HUES64 (cell line): ENCODE measurements at regions not wholly inside any gene's neighbourhood (a gene's known extent, or its start where the extent isn't known, plus 50 kb on each side); places are given as distances from the start of the nearest gene placed in this dataset.

Experiments used
- H3K27ac ChIP-seq: 2 replicates; pipeline ENCODE4 v1.7.0; 2013; ENCODE audit warnings: low read depth, low read length, inconsistent platforms
- H3K27me3 ChIP-seq: 2 replicates; pipeline ENCODE4 v1.6.1; 2013; ENCODE audit warnings: mild to moderate bottlenecking, low read length; ENCODE audit not compliant: insufficient read depth
- H3K36me3 ChIP-seq: 2 replicates; pipeline ENCODE4 v1.6.1; 2013; ENCODE audit warnings: mild to moderate bottlenecking, low read length; ENCODE audit not compliant: insufficient read depth
- H3K4me1 ChIP-seq: 2 replicates; pipeline ENCODE4 v1.6.1; 2013; ENCODE audit warnings: mild to moderate bottlenecking, low read length, moderate library complexity; ENCODE audit not compliant: insufficient read depth
- H3K4me3 ChIP-seq: 2 replicates; pipeline ENCODE4 v1.5.1; 2013; ENCODE audit warnings: mild to moderate bottlenecking, low read length, moderate library complexity
- H3K9ac ChIP-seq: 2 replicates; pipeline ENCODE4 v1.6.1; 2013; ENCODE audit warnings: mild to moderate bottlenecking, low read depth, low read length
- H3K9me3 ChIP-seq: 2 replicates; pipeline ENCODE4 v1.6.1; 2013; ENCODE audit warnings: low read depth, low read length; ENCODE audit not compliant: insufficient read depth
- WGBS: fragments of 150-250, 120-280 bp; methylation state at CpG from one replicate; pipeline ENCODE4 v1.1.7; 2013; ENCODE audit warnings: missing lambda C conversion rate; 5-methylcytosine and 5-hydroxymethylcytosine counted together

DNA sequence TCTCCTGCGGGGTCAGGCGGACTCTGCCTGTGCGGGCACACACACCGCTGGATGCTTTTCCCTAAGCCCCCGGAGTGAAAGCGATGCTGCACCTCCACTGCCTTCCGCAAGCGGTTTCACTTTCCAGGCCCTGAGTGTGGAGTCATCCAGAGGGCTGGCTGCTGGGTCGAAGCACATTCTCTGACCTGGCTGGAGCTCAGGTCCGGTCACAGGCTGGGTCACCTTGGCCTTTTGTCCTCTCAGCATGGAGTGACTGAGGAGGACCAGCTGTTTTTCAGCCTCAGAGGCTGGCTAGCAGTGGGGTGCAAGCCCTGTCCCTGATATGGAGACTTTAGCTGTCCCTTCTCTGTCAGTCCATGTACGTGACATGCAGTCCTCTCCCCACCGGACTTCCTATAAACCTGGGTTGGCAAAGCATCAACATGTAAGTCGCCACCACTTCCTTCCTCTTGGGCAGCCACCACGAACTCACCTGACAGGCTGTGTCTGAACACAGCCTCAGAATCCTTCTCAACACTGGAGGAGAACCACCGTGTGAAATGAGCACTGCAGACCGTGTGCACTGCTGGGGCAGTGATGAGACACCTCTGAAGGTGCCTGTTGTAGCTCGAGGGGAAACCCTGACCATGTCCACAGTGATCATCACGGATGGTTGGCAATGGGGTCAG is 51.3 kb downstream of the GADD45G start:
- no peak overlapping the region for H3K9ac ChIP-seq
- no peak overlapping the region for H3K4me3 ChIP-seq
- no peaks in the 10 kb centered on the region for H3K36me3 ChIP-seq
- H3K4me1 ChIP-seq = peaks cover 17% of the 10 kb centered on the region; the same call in 1 of the 2 replicates
- 90% methylated on average over 18 of the region's 18 CpGs for WGBS
- no peaks in the 10 kb centered on the region for H3K9me3 ChIP-seq
- H3K27me3 ChIP-seq = no peaks in the 10 kb centered on the region
- no peak overlapping the region for H3K27ac ChIP-seq

DNA sequence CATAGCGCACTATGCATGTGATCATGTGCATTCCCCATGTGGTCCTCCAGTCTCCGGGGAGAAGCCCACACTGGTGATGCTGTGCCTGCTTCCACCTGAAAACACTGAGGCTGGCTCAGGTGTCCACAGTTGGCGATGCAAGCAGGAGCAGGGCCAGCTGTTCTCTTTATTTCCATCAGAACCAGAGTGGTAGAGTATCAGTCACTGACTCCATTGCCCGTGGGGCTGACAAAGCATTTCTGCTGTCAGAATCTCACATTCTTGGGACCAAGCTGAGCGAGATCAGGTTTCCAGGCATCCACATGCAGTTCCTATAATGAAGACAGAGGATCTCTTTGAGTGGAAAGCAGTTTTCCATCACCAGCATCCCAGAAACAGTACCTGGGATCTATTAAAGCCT is 52.5 kb downstream of the GADD45G start:
- no peak overlapping the region for H3K9ac ChIP-seq
- no peak overlapping the region for H3K27ac ChIP-seq
- H3K36me3 ChIP-seq = no peaks in the 10 kb centered on the region
- H3K4me3 ChIP-seq = no peak overlapping the region
- peaks cover 19% of the 10 kb centered on the region for H3K4me1 ChIP-seq
- WGBS = 80% methylated on average over 5 of the region's 5 CpGs
- H3K27me3 ChIP-seq = no peaks in the 10 kb centered on the region
- no peaks in the 10 kb centered on the region for H3K9me3 ChIP-seq

DNA sequence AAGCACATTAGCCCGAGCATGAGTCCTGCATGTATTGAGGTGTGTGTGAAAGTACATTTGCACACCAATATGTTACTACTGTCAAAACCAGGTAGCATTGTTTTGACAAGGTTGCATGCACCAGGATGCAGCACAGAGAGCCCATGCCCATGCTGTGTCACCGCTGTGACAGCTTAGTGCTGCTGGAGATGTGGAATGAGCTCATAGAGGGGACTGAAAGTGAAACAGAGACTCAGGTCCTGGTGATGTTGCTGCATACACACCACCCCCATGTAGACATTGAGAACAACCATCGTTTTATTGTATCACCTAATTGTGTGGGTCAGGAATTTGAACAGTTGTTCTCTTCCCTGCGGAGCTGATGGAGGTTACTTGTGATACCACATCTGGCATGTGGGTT is 53.0 kb downstream of the GADD45G start:
- Histone ChIP-seq H3K4me3 (no peak overlapping the region), H3K9me3 (no peaks in the 10 kb centered on the region), H3K27me3 (no peaks in the 10 kb centered on the region), H3K27ac (no peak overlapping the region), H3K4me1 (peaks cover 23% of the 10 kb centered on the region), H3K9ac (no peak overlapping the region), H3K36me3 (no peaks in the 10 kb centered on the region)
- whole genome bisulfite sequencing = 89% methylated on average over 4 of the region's 4 CpGs

DNA sequence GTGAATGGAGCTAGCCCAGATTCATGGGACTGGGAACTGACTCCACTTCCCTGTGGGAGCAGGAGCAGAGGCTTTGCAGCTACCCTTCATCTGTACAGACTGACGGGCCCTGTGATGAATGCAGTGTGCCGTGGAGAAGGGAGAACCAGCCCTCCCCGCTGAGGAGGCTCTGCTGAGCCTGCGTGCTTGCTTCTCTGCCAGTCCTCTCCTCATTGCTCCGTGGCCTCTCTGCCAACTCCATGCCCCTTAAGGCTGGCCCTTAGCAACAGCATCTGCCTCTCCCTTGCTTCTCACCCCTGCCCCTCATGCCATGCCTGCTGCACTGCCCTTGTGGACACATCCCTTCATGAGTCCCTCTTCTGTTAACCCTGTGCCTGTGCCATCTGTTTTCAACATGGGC is 53.6 kb downstream of the GADD45G start:
- Histone ChIP-seq H3K27me3 (no peaks in the 10 kb centered on the region), H3K36me3 (no peaks in the 10 kb centered on the region), H3K4me1 (peaks cover 29% of the 10 kb centered on the region), H3K27ac (no peak overlapping the region), H3K9ac (no peak overlapping the region), H3K4me3 (no peak overlapping the region), H3K9me3 (no peaks in the 10 kb centered on the region)
- WGBS = 90% methylated on average over 5 of the region's 5 CpGs

DNA sequence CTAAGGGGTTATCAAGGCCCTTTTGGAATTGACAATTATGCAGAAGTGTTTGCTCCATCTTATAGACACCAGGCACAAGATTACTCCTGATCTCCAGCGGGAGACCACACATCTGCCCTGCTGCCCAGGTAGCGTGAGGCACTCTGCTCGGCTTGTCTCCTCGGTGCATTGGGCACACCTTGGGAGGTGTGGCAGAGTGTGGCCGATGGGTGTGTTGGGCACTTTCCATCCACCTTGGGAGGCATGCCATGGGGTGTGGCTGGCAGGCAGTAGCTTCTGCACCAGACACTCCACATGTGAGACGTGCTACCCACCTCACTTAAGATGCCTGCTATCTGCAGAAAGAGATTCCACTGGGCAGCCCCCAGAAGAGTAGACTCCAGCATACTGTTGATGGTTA is 54.1 kb downstream of the GADD45G start:
- Histone ChIP-seq H3K9me3 (no peaks in the 10 kb centered on the region), H3K4me3 (no peak overlapping the region), H3K4me1 (peaks cover 30% of the 10 kb centered on the region), H3K36me3 (no peaks in the 10 kb centered on the region), H3K9ac (no peak overlapping the region), H3K27ac (no peak overlapping the region), H3K27me3 (no peaks in the 10 kb centered on the region)
- 74% methylated on average over 6 of the region's 6 CpGs for WGBS

DNA sequence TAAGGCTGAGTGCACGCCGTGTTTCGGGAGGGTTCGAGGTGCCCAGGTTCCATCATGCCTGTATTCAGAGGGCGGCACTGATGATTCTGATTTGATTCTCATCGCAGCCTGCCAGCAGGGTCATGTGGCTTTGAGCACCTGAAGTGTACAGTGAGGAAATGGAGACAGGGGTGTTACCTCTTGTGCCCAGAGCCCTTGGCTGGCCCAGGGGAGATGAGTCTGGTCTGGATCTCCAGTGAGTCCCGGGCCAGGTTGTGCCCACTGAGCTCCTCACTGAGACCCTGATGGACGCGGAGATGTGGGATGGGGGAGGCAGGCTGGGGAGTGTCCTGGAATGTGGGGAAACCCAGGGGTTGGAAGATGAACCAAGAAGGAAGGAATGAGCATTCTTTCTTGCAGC is 54.7 kb downstream of the GADD45G start:
- WGBS = 96% methylated on average over 9 of the region's 9 CpGs
- no peak overlapping the region for H3K27ac ChIP-seq
- peaks cover 30% of the 10 kb centered on the region for H3K4me1 ChIP-seq

DNA sequence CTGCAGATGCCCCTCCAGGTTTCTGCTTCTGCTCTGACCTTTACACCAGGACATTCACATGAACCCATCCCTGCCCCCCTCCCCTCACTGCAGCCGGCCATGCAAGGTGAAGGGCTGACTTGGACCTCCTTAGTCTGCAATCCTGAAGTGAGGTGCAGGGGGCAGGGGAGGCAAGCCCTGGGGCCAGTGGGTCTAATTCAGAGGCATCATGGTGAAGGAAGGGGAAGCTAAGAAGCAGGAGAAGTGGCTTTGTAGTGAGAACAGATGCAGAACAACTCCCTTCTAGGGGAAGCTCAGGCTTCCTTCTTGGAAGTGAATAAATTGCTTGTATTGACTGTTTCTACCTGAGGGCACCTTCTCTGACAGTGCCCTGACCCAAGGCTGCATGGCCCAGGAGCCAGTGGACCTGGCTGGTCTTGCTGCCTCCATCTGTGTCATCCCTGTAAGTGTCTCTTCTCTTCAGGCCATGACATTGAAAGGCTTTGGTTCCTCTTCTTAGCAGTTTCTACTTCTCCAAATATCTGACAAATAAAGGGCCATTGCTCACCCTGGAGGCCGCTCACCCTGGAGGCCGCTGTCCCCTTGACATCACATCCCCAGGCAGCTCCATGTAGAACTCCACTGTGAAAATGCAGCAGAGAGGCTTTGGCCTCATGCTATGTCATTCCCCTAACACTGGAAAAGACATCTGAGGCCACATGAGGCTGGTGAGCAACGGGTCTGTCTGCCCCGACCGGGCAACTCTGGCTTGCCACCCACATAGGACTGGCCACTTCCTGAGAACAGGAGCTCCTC is 55.3 kb downstream of the GADD45G start:
- WGBS = 95% methylated on average over 6 of the region's 6 CpGs
- Histone ChIP-seq H3K36me3 (no peaks in the 10 kb centered on the region), H3K9ac (no peak overlapping the region), H3K4me3 (no peak overlapping the region), H3K27ac (no peak overlapping the region), H3K9me3 (no peaks in the 10 kb centered on the region), H3K27me3 (no peaks in the 10 kb centered on the region), H3K4me1 (peaks cover 30% of the 10 kb centered on the region)

More for the DNA sequence above, 54.7 kb downstream of the GADD45G start:
- Histone ChIP-seq H3K4me3 (no peak overlapping the region), H3K9me3 (no peaks in the 10 kb centered on the region), H3K9ac (no peak overlapping the region), H3K27me3 (no peaks in the 10 kb centered on the region), H3K36me3 (no peaks in the 10 kb centered on the region)

DNA sequence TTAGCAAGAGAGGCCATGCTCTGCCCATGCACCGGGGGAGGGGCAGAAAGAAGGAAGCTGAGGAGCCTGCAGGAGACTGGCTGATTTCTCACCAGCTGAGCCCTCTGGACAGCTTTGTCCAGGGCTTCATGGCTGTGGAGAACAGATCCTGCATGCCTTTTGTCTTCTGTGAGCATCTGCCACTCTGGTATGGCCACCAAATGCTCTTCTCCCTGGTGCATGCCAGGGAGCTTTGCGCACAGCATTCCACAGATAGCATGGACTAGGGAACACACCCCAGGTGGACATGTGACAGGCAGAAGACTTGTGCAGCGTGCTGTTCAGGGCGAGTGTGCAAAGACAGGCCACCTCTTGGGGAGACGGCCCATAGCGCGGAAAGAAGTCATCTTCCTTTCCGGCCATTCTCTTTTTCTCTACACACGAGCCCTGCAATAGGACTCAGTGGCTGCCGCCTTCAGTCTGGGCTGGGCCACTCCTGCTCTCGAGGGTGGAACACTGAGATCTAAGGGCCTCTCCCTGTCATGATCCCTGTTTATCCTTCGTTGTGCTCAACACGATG is 56.7 kb downstream of the GADD45G start:
- no peak overlapping the region for H3K27ac ChIP-seq
- no peaks in the 10 kb centered on the region for H3K36me3 ChIP-seq
- H3K4me3 ChIP-seq = no peak overlapping the region
- 0 out of 2 replicates have a peak, but pooled peaks cover 5% of the 10 kb centered on the region for H3K27me3 ChIP-seq
- 68% methylated on average over 13 of the region's 13 CpGs for WGBS
- no peak overlapping the region for H3K9ac ChIP-seq
- peaks cover 30% of the 10 kb centered on the region for H3K4me1 ChIP-seq
- H3K9me3 ChIP-seq = no peaks in the 10 kb centered on the region

DNA sequence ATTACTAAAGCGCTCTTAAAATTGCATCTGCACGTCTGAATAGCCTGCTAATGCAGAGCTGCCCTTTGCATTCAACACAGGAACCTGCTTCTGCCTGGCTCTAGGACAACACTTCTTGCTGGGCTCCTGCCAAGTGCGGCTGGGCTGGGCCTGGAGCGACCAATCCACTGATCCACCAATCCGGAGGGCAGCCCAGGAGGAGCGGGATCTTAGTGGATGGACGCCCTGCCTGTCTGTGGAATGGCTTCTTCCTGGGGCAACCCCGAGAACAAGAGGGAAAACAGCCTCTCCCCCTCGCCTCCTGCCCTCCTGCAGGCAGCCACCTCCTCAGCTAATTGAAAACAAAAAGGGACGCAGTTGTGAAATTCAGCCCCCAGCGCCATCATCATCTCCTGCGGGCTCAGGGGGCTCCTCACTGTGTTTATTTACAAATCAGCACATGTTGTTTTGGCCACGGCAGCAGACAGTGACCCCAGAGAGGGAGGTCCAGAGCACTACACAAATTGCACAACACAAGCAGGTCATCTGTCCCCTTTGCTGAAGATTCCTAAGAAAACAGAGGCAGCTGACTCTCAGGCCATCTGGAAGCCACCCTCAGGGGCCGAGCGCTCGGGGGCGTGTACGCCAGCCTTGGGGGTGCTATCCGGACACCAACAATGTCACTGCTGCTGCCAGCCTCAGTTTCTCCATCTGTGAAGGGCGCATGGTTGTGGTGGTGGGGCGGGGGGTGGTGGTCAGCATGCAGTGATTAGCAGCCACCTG is 57.3 kb downstream of the GADD45G start:
- Histone ChIP-seq H3K27me3 (0 out of 2 replicates have a peak, but pooled peaks cover 5% of the 10 kb centered on the region), H3K27ac (peak overlapping the region; percentile 54; the same call in 1 of the 2 replicates), H3K4me1 (peaks cover 30% of the 10 kb centered on the region), H3K9ac (no peak overlapping the region), H3K9me3 (no peaks in the 10 kb centered on the region), H3K4me3 (no peak overlapping the region; the same call in 1 of the 2 replicates), H3K36me3 (no peaks in the 10 kb centered on the region)
- WGBS = 35% methylated on average over 21 of the region's 21 CpGs

DNA sequence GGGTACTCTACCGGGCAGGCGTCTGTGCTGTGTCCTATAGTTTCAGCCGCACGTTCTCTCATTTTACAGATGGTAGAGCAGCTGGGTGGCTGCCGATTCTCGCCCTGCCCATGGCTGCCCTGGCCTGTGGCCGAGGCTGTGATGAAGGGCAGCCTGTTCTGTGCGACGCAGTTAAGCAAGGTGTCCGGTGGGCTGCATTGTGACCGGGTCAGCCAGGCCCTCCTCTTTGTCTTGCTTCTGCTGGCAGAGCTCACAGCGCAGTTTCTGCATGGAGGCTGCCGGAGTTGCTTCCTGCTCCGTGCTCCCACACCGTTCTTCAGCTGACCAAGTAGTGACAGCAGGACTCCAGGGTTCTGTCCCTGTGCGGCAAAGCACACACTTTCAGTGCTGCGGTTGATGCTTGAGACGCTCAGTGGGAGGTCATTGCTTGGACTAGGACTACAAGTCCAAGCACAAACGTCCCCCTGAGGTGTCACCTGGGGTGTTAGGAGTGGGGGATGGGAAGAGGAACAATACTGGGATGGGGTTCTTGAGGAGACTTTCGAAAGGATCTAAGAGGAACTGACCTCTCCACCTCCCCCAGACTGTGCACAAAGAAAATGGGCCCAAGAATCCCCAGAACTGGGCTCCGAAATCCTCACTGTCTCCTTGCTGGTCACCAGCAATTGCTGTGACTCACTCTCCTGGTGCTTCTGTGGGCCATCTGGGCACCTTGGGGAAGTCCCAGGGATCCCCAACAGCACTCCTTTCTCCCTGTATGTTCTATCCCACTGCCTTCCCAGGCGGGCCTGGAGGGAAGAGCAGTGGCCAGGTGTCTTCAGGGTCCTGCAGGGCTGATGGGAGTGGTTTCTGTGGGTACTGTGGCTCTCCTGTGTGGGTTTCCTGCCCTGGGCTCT is 58.2 kb downstream of the GADD45G start:
- no peak overlapping the region for H3K27ac ChIP-seq

More for the DNA sequence above, 58.2 kb downstream of the GADD45G start:
- 0 out of 2 replicates have a peak, but pooled peaks cover 5% of the 10 kb centered on the region for H3K27me3 ChIP-seq
- H3K4me1 ChIP-seq = peaks cover 23% of the 10 kb centered on the region
- H3K9ac ChIP-seq = no peak overlapping the region
- H3K36me3 ChIP-seq = no peaks in the 10 kb centered on the region
- no peak overlapping the region for H3K4me3 ChIP-seq
- 81% methylated on average over 22 of the region's 22 CpGs for WGBS
- no peaks in the 10 kb centered on the region for H3K9me3 ChIP-seq
